ENCODE measurements at regions not wholly inside any gene's neighbourhood (a gene's known extent, or its start where the extent isn't known, plus 50 kb on each side); places are given as distances from the start of the nearest gene placed in this dataset.

GRCh38 chr3:75329476-75330097 is 334.5 kb upstream of the FRG2C start:
- TF ChIP-seq CTCF (IDR thresholded peaks at IDR 0.05) (no peak), POLR2A (IDR thresholded peaks at IDR 0.05) (no peak), EP300 (IDR thresholded peaks at IDR 0.05) (no peak), POLR2AphosphoS5 (IDR thresholded peaks at IDR 0.05) (no peak)

Measured in suprapubic skin (tissue), 4 donors.